Mammary epithelial cell (primary cell): ENCODE measurements at regions not wholly inside any gene's neighbourhood (a gene's known extent, or its start where the extent isn't known, plus 50 kb on each side); places are given as distances from the start of the nearest gene placed in this dataset.

Experiments used
- EZH2 ChIP-seq: IDR thresholded peaks from 2 replicates; pipeline ENCODE4 v1.6.1; 2012; ENCODE audit warnings: low read length, inconsistent platforms, borderline replicate concordance
- TF ChIP-seq, protein P1 (sequence below), 2 donors: IDR thresholded peaks in 1 of 2; conservative IDR thresholded peaks in 1 of 2; 2 replicates each; pipeline ENCODE4 v1.5.1; 2011 to 2012; ENCODE audit warnings: inconsistent platforms in 2 of 2, low read length in 2 of 2, mild to moderate bottlenecking in 2 of 2, control low read depth in 1 of 2, low read depth in 1 of 2; ENCODE audit not compliant: insufficient read depth in 1 of 2; ENCODE audit errors: extremely low read depth in 1 of 2

DNA sequence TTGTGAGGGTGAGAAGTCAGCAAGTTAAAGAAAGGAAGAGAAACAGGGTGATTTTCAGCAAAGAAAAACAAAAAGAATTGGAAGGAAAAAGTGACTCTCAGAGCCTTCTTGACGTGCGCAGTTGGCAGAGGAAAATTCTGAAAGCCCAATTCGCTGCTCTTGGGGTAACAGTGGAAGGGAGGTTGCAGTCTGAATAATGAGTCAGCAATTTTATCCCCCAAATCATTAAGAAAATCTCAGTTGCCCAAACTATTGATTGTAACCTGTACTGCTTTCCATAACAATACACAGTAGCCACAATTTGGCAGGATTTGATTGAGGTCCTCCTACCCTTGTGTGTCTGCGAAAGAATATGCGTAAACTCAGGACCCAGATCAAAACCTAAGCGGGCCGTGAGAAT lies 309.1 kb downstream of the EMP1 start:
- TF ChIP-seq, protein P1, sequence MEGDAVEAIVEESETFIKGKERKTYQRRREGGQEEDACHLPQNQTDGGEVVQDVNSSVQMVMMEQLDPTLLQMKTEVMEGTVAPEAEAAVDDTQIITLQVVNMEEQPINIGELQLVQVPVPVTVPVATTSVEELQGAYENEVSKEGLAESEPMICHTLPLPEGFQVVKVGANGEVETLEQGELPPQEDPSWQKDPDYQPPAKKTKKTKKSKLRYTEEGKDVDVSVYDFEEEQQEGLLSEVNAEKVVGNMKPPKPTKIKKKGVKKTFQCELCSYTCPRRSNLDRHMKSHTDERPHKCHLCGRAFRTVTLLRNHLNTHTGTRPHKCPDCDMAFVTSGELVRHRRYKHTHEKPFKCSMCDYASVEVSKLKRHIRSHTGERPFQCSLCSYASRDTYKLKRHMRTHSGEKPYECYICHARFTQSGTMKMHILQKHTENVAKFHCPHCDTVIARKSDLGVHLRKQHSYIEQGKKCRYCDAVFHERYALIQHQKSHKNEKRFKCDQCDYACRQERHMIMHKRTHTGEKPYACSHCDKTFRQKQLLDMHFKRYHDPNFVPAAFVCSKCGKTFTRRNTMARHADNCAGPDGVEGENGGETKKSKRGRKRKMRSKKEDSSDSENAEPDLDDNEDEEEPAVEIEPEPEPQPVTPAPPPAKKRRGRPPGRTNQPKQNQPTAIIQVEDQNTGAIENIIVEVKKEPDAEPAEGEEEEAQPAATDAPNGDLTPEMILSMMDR (conservative IDR thresholded peaks at IDR 0.05 in 1 of 2, IDR thresholded peaks at IDR 0.05 in 1 of 2; ENCODE audit: extremely low read depth in 1 of 2, insufficient read depth in 1 of 2, low read depth in 1 of 2, low read length in 2 of 2), result no peak
- TF ChIP-seq EZH2, result no peak
